Osteoblast (primary cell): ENCODE measurements at regions not wholly inside any gene's neighbourhood (a gene's known extent, or its start where the extent isn't known, plus 50 kb on each side); places are given as distances from the start of the nearest gene placed in this dataset.

Experiments
- DNase-seq: peaks from one replicate; pipeline ENCODE4 v3.0.0; 2011; ENCODE audit warnings: low spot score, mixed read lengths; ENCODE audit not compliant: insufficient read length; ENCODE audit errors: missing footprints
- H2AFZ ChIP-seq: 2 replicates; pipeline ENCODE4 v1.6.0; 2011; ENCODE audit warnings: mild to moderate bottlenecking, low read length
- H3K27ac ChIP-seq: 2 replicates; pipeline ENCODE4 v1.5.1; 2011; ENCODE audit warnings: mild to moderate bottlenecking, low read depth, low read length, moderate library complexity
- H3K27me3 ChIP-seq: 2 replicates; pipeline ENCODE4 v1.6.0; 2012; ENCODE audit warnings: mild to moderate bottlenecking, control low read depth, inconsistent platforms, low read length, moderate library complexity; ENCODE audit not compliant: insufficient read depth
- H3K36me3 ChIP-seq: 2 replicates; pipeline ENCODE4 v1.5.1; 2011; ENCODE audit warnings: mild to moderate bottlenecking, low read length, control low read depth, moderate library complexity; ENCODE audit not compliant: insufficient read depth
- H3K4me1 ChIP-seq: 2 replicates; pipeline ENCODE4 v1.5.1; 2011; ENCODE audit warnings: mild to moderate bottlenecking, low read length, control low read depth, moderate library complexity; ENCODE audit not compliant: insufficient read depth
- H3K4me2 ChIP-seq: 2 replicates; pipeline ENCODE4 v1.6.0; 2011; ENCODE audit warnings: mild to moderate bottlenecking, low read length; ENCODE audit not compliant: insufficient read depth
- H3K4me3 ChIP-seq: fragments of 200-600 bp; sonication (generic); 3 replicates; pipeline ENCODE4 v1.5.1; 2012; ENCODE audit warnings: mild to moderate bottlenecking, low read length, inconsistent platforms; ENCODE audit not compliant: insufficient read depth
- H3K79me2 ChIP-seq: 2 replicates; pipeline ENCODE4 v1.6.0; 2012; ENCODE audit warnings: mild to moderate bottlenecking, low read length, control low read depth, inconsistent platforms; ENCODE audit not compliant: insufficient read depth
- H3K9me3 ChIP-seq: 2 replicates; pipeline ENCODE4 v1.5.1; 2011; ENCODE audit warnings: low read depth, low read length, control low read depth
- H4K20me1 ChIP-seq: 2 replicates; pipeline ENCODE4 v1.6.0; 2012; ENCODE audit warnings: mild to moderate bottlenecking, low read length, control low read depth; ENCODE audit not compliant: insufficient read depth
- CTCF ChIP-seq: IDR thresholded peaks from 2 replicates; pipeline ENCODE4 v1.5.1; 2011; ENCODE audit warnings: mild to moderate bottlenecking, low read depth, low read length, moderate library complexity; ENCODE audit errors: extremely low read depth

GRCh38 chr10:120369856-120370276, 87.2 kb upstream of the PLPP4 start:
- Histone ChIP-seq H3K27ac (no peak overlapping the region), H2AFZ (no peak overlapping the region), H3K36me3 (no peaks in the 10 kb centered on the region), H3K4me3 (no peak overlapping the region), H3K4me1 (peaks cover 8% of the 10 kb centered on the region), H4K20me1 (no peaks in the 10 kb centered on the region), H3K4me2 (no peak overlapping the region), H3K9me3 (no peaks in the 10 kb centered on the region), H3K79me2 (no peaks in the 10 kb centered on the region), H3K27me3 (no peaks in the 10 kb centered on the region)
- TF ChIP-seq CTCF: no peak
- DNase-seq: no peak

- no peaks in the 10 kb centered on the region for H4K20me1 ChIP-seq
- no peak for DNase-seq
- no peaks in the 10 kb centered on the region for H3K4me1 ChIP-seq
- no peak overlapping the region for H3K27ac ChIP-seq
- H3K4me2 ChIP-seq: no peak overlapping the region
- peak overlapping the region; percentile 14 for H2AFZ ChIP-seq
- H3K27me3 ChIP-seq: no peaks in the 10 kb centered on the region
- H3K36me3 ChIP-seq: no peaks in the 10 kb centered on the region
- no peak overlapping the region for H3K4me3 ChIP-seq
- no peaks in the 10 kb centered on the region for H3K79me2 ChIP-seq
- H3K9me3 ChIP-seq: no peaks in the 10 kb centered on the region
- no peak for TF ChIP-seq CTCF
Observed at GRCh38 chr10:120371856-120372255, 85.2 kb upstream of the PLPP4 start.

- Histone ChIP-seq H3K27ac (no peak overlapping the region), H3K4me2 (no peak overlapping the region), H3K4me1 (no peaks in the 10 kb centered on the region), H3K36me3 (no peaks in the 10 kb centered on the region), H3K27me3 (no peaks in the 10 kb centered on the region), H3K79me2 (no peaks in the 10 kb centered on the region), H2AFZ (no peak overlapping the region), H4K20me1 (no peaks in the 10 kb centered on the region), H3K4me3 (no peak overlapping the region), H3K9me3 (no peaks in the 10 kb centered on the region)
- DNase-seq: no peak
- TF ChIP-seq CTCF: no peak
Observed at GRCh38 chr10:120372917-120373316, 84.1 kb upstream of the PLPP4 start.

GRCh38 chr10:120375666-120376065, 81.4 kb upstream of the PLPP4 start:
- Histone ChIP-seq H3K27ac (no peak overlapping the region), H4K20me1 (no peaks in the 10 kb centered on the region), H3K79me2 (no peaks in the 10 kb centered on the region), H3K9me3 (no peaks in the 10 kb centered on the region), H3K4me3 (no peak overlapping the region), H2AFZ (no peak overlapping the region), H3K4me1 (no peaks in the 10 kb centered on the region), H3K4me2 (no peak overlapping the region), H3K27me3 (no peaks in the 10 kb centered on the region), H3K36me3 (no peaks in the 10 kb centered on the region)
- no peak for TF ChIP-seq CTCF
- no peak for DNase-seq
